ENCODE measurements at regions not wholly inside any gene's neighbourhood (a gene's known extent, or its start where the extent isn't known, plus 50 kb on each side); places are given as distances from the start of the nearest gene placed in this dataset.

DNA sequence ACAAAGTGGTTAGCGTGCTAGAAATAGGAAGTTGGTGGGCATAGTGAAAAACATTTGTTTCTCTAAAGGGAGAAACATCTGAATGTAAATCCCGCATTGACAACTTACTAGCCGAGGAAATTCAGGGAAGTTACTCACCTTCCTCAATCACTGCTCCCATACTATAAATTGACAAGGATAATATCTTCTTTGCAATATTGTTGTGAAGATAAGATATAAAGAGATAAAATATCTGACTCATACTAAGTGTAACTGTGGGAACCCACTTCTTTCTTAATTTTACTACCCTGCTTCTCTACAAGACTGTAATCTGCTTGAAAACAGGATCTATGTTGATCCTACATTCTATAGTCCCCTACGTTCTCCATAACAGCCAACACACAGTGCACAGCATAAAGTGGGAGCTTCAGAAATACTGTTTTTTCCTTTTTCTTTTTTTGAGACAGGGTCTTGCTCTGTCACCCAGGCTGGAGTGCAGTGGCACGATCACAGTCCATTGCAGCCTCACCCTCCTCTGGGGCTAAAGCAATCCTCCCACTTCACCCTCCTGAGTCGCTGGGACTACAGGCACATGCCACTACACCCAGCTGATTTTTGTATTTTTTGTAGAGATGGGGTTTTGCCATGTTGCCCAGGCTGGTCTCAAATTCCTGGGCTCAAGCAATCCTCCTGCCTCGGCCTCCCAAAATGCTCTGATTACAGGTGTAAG lies 57.4 kb upstream of the C1orf21 start:
- DNase-seq = no peak

DNA sequence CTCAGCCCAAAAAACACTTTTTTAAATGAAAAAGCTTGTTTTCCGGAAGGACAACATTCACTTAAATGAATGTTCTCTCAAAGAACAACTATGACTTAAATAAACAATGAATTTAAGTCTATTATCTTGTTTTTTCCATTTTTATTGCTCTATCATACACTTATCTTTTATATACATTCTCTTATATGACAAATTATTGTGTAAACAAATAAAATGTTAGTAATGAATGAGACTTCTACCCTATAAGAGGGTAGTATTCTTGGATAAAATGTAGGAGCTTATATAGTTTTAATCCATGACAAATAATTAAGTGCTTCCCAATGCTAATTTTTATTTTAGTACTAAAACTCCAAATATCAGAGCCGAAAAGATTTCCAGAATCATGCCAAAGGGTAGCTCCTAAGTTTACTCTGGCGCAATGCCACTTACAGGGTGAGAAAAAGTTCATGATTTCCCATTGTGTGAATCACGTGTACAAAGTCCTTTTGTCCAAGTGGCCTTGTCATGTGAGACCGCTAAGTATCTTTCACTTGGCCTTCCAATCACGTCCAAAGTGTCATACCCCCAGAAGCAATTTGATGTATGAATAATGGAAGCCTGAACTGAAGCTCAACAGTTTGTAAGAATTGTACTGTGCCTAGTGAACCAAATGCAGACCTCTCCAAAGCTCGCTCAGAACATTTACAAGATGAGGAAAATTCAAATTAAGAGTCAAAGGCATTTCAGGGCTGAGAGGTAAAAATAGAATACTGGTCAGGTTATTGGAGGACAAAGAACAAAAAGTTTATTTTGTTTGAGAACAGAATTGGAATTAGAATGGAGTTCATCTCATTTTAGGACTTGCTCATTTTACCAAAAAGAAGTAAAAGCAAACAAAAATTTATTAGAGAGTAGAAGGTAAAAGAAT lies 56.6 kb upstream of the C1orf21 start:
- DNase-seq = no peak

DNA sequence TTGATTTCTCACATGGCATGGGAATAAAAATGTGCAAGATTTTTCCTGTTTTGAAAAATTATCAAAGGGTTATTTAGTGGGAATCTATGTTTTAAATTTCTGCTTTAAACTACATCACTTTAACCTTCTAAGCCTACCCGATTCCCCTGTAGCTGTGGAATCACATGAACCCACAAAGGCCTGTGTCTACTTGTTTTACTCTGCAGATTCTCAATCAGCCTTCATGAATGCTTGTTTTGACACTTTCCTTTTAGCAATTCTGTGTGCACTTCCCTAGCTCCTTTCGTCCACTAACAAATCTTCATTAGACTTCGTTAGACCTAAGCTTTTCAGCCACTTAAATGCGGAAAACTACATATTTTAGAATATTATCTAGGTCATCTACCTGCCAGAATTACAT lies 56.0 kb upstream of the C1orf21 start:
- DNase-seq = no peak

All from NCI-H146 (cell line).